DND-41 (cell line): ENCODE measurements at regions not wholly inside any gene's neighbourhood (a gene's known extent, or its start where the extent isn't known, plus 50 kb on each side); places are given as distances from the start of the nearest gene placed in this dataset.

ENCODE experiments used
- CTCF ChIP-seq: IDR thresholded peaks from 2 replicates; pipeline ENCODE4 v1.5.1; 2012; ENCODE audit warnings: borderline replicate concordance, low read length, moderate library complexity, mild to moderate bottlenecking; ENCODE audit not compliant: poor library complexity, severe bottlenecking; ENCODE audit errors: extremely low read depth
- EZH2 ChIP-seq: IDR thresholded peaks from 3 replicates; pipeline ENCODE4 v1.6.1; 2012; ENCODE audit warnings: borderline replicate concordance, low read depth, mild to moderate bottlenecking, moderate library complexity, low read length, inconsistent platforms; ENCODE audit not compliant: severe bottlenecking

- TF ChIP-seq CTCF (no peak), EZH2 (no peak)
Observed at GRCh38 chrY:21111313-21111712, 355.4 kb downstream of the RPS4Y2 start.
